ENCODE measurements at regions not wholly inside any gene's neighbourhood (a gene's known extent, or its start where the extent isn't known, plus 50 kb on each side); places are given as distances from the start of the nearest gene placed in this dataset.

DNA sequence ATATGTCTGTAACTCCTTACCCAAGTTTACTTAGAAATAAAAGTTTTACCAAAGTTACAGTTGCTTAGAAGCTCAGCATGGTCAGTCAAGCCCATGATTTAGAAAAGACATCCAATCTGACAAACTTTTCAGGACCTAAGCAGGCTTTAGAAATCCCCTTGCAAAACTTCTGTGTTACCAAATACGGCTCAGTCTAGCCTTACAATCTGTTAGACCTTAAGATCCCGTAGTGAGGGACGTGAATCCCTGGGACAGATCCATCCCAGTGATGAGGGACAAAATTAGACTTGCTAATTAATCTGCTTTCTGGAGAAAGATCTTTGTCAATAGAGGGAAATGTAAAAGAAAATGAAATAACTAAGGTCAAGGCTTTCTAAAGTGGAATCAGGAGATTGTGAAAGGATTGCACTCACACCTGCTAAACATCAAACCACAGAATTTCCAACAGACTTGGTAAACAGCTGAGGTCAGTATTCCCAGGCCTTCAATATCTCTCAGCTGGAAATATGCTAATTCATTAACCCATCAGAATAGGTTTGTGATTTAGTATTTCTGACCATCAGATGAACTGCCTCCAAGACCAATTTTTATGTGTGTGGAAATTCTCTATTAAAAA, 375.3 kb downstream of the DUSP10 start:
- no peak for DNase-seq (ENCODE audit: low spot score)

- DNase-seq (ENCODE audit: low spot score): no peak
These were observed 370.2 kb downstream of the DUSP10 start for GRCh38 chr1:221371705-221372104.

- no peak for DNase-seq (ENCODE audit: low spot score)
These were observed 368.1 kb downstream of the DUSP10 start for GRCh38 chr1:221373795-221374194.

DNA sequence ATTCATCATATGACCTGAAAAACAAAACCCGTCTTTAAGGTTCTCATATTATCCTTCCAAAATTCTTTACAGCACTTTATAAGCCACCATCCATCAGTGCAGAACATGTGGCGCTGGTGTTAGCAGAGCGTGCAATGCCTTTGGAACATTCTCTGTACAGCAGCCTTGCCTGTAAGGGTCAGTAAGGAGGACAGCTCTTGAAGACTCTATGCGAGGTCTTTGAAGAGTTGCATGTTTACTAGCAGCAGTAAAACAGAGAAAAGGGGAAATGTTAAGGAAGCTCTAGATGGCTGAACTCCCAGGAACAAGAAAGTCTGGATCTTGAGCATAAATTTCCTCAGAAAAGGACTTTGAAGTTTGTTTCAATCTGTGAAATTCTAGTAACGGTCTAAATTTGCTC, 365.6 kb downstream of the DUSP10 start:
- no peak for DNase-seq (ENCODE audit: low spot score)

- no peak for DNase-seq (ENCODE audit: low spot score)
These were observed 359.8 kb downstream of the DUSP10 start for GRCh38 chr1:221381910-221382623.

- peak; percentile 57 for DNase-seq (ENCODE audit: low spot score)
These were observed 349.4 kb downstream of the DUSP10 start for GRCh38 chr1:221392453-221392852.

DNA sequence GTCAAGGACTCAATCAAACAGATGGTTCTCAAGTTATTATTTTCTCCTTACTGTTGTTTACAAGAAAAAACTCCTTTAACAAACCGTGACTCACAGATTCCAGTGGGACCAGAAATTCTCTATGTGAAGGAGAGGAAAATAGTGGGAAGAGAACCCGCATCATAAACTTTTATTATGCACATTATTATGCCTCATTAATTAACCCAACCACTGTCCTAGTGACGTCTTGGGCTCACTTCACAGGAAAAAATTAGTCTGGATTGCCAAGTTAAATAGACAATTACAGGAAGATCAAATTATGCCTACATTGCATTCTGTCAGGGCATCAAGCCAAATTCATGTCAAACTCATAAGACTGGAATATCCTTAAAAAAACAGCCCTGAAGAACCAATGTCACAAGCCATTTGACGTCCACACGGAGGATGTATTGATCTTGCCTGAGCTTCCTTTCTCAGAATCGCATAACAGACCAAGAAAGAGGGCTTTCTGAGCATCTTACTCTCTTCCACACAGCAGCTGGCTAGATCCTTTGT, 347.8 kb downstream of the DUSP10 start:
- DNase-seq (ENCODE audit: low spot score): peak; percentile 69

- no peak for DNase-seq (ENCODE audit: low spot score)
These were observed 345.4 kb downstream of the DUSP10 start for GRCh38 chr1:221396526-221396925.

DNA sequence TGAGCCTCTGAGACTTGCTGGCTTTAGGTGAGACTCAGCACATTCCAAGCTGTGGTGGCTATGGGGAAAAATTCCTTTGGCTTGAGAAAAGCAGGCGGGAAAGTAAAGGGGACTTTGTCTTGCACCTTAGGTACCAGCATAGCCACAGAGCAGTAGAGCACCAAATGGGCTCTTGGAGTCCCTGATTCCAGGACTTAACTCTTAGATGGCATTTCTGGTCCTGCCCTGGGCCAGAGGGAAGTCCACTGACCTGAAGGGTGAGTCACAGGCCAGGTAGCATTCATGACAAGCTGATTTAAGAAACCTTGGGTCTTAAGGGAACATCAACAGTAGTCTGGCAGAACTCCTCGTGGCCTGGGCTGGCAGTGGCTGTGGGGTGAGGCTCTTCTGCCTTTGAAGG, 344.7 kb downstream of the DUSP10 start:
- no peak for DNase-seq (ENCODE audit: low spot score)

- no peak for DNase-seq (ENCODE audit: low spot score)
These were observed 344.3 kb downstream of the DUSP10 start for GRCh38 chr1:221397606-221398005.

GRCh38 chr1:221405146-221405545, 336.7 kb downstream of the DUSP10 start:
- DNase-seq (ENCODE audit: low spot score): no peak

DNA sequence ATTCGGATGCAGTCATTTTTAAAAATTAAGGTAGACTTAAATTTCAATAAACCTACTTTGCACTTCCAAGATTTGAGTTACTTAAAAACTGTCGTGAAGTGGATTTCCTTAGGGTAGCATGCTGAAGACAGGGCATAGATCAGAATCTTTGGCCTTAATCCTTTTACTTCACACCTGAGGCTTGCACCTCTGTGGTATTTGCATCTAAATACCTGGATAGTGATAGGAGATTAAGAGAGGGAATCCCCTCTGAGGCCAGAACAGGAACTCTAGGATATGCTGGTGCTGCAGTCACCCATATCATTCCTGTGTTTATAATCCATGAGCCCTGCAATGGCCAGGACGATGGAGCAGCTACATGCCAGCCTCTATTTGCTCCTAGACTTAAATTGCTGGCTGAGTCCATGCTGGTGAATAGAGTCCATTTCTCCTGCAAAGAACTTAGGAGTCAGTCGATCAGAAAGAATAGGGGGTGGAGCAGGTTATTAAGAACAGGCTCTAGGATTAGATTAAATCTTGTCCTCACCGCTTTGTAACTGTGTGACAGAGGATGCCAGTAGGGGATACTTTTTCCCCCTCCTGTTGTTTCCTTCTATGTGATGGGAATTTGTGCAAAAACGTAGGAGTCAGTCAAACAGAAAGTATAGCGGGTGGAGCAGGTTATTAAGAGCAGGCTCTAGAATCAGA, 333.6 kb downstream of the DUSP10 start:
- DNase-seq (ENCODE audit: low spot score): no peak

DNA sequence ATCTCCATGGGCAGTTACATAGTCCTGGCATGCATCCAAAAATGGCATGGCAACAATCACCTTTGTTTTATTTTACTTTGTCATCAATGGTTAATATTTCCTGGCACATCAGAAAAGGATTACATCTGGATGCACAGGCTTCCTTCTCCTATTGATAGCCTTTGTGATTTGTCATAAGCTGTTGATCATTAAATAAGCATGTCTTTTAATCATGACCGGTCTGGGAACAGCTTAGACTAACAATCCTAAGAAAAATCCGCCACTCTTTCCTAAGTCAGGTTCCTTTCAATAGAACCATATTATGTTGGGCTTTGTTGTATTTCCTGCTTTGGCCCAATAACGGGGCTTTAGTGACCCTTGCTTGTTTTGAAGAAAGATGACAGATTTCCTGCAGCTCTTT, 330.6 kb downstream of the DUSP10 start:
- no peak for DNase-seq (ENCODE audit: low spot score)

DNA sequence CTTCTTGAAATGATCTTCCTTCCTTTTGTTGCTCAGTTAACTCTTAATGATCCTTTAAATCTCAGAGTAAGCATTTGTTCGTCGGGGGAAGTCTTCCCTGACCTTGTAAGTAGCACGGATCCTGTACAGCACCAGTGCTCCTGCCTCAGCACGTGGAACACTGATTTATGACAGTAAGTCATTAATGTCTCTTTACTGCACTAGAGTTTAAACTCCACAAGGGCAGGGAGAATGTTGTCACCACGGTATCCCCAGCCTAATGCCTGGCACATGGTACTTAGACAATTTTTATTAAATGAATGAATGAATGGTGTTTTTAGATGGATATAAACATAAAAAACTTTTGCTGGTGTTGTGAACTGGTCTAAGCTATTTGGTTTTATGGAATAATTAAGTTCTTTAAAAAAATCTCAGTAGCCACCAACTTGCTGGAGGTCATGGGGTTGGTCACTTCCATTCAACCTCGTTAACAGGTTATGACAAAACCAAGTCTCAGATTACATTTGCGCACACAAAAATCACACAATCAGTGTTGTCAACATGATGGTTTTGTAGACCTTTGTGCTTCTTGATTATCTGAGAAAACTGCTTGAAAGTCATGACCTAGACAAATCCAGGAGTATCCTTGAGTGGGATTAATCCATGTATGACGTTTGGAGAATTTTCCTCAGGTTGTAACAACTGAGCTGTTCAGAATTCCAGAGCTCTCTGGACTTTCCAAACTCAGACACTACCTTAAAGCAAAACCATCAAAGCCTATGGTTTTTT, 326.9 kb downstream of the DUSP10 start:
- DNase-seq (ENCODE audit: low spot score): no peak

DNA sequence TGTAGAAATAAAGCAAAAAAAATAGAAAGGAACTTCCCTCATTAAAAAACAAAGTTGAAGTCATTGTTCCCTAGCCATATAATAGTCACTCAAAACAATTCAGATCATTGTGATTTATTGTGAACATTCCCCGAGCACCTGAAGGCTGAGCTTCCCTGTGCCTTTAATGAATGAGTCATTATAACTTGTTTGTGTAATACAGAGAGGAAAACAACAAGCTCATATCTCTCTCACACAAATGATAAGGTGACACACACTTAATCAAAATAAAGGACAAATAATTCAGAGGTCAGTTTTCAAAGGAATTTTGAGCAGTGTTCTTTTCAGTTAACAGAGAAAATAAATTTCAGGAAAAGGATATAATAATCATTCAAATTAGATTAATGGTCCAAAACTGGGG, 326.2 kb downstream of the DUSP10 start:
- no peak for DNase-seq (ENCODE audit: low spot score)

DNA sequence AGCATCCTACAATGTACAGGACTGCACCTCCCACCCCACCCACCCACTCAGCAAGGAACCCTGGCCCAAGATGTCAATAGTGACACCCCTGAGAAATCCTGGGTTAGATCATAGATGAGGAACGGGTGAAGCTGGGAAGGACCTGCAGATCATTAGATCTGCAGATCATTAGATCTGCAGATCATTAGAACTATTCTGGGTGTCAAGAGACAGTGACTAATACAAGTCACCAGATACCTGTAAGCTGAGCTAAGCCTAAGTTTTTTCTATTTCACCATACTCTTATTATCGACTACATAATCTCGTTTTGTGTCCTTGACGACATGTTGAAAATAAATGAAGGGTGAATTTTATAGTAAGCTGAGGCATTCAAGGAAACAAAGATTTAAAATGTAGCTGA, 325.7 kb downstream of the DUSP10 start:
- DNase-seq (ENCODE audit: low spot score): no peak

DNA sequence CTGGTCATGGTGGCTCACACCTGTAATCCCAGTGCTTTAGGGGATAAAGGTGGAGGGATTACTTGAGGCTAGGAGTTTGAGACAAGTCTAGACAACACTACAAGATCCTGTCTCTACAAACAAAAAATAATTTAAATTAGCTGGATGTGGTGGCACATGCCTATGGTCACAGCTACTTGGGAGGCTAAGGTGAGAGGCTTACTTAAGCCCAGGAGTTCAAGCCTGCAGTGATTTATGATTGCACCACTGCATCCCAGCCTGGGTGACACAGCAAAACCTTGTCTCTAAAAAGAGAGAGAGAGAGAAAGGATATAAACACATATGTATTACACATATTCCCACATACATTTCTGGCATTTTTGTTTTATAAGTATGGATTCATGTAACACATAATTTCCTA, 325.2 kb downstream of the DUSP10 start:
- no peak for DNase-seq (ENCODE audit: low spot score)

GRCh38 chr1:221418346-221418745, 323.5 kb downstream of the DUSP10 start:
- DNase-seq (ENCODE audit: low spot score): no peak

DNA sequence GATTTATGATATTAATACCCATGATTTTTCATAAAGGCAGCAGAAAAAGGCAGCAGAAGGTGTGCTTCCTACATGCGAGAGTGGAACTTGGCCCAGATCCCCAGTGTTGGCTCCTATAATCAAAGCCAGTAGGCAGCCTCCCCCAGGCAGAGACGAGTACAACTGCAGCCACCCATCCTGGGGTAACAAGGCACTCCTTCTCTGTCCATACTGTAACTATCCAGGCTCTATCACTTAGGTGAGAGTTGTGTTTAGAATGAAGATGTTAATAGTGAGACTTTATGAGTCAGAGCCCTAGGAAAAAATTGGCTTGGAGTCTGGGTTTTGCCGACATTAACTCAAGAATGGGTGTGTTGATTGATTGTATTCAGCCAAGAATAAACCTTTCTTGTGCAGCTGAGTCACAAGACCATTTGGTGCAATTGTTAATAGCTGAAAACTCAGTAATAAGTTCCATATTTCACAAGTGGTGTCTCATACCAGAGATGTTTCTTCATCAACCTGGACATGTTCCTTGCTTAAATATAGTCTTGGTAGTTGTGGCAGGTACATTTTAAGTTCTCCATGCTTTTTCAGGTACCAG, 322.3 kb downstream of the DUSP10 start:
- DNase-seq (ENCODE audit: low spot score): no peak

- DNase-seq (ENCODE audit: low spot score): no peak
These were observed 312.6 kb downstream of the DUSP10 start for GRCh38 chr1:221429264-221429663.

DNA sequence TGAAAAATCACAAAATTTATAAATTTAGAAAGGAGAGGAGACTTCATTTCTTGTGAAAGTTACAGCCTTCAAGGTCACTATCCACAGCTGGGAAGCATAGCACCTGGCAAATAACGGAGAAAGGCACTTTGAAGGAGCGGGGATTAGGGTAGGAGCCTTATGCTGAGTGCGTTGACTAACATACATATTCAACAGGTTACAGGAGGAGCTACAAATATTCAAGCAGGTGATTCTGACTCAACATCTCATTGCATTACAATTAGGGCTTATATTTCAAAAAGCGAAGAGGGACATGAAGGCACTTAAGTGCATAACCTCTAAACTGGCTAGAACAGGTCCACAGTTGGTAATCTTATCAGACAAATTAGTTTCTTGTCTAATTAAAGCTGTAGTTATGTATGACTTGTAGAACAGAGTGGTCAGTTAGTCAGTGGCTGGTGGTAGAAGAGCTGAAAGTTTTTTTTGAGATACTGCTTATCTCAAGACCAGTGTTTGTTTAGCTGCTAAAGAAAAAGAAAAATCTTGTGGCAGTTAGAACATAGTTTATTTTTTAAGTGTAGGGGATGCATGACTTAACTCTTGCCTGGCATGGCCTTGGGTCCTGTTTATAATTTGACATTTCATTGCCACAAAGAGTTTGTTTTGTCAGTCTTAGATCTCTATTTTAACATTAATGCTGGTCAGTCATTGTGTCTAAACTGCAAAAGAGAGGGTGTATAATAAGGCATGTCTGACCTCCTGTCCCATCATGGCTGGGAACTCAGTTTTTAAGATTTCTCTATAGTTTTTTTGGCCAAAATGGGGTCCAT, 311.5 kb downstream of the DUSP10 start:
- no peak for DNase-seq (ENCODE audit: low spot score)

All from kidney capillary endothelial cell (primary cell).